ENCODE measurements at regions not wholly inside any gene's neighbourhood (a gene's known extent, or its start where the extent isn't known, plus 50 kb on each side); places are given as distances from the start of the nearest gene placed in this dataset.

DNA sequence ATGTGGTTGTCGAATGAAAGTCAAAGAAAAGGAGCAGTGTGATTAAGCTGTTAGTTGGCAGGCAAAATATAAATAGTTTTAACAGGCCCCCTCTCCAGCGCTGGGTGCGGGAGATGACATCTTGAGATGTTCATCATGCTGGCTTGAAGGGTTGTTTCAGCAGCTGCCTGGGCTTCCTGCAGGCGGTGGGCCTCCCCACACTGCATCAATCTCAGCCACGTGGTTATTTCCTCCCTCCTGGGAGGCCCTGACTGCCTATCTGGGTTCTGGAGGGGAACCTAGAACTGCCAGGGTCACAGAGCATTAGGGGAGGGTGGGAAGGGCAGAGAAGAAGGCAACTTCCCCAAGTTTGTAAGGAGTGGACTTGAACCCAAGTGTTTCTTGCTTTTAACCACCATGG is 173.3 kb upstream of the SYT13 start:
- TF ChIP-seq, protein P1, sequence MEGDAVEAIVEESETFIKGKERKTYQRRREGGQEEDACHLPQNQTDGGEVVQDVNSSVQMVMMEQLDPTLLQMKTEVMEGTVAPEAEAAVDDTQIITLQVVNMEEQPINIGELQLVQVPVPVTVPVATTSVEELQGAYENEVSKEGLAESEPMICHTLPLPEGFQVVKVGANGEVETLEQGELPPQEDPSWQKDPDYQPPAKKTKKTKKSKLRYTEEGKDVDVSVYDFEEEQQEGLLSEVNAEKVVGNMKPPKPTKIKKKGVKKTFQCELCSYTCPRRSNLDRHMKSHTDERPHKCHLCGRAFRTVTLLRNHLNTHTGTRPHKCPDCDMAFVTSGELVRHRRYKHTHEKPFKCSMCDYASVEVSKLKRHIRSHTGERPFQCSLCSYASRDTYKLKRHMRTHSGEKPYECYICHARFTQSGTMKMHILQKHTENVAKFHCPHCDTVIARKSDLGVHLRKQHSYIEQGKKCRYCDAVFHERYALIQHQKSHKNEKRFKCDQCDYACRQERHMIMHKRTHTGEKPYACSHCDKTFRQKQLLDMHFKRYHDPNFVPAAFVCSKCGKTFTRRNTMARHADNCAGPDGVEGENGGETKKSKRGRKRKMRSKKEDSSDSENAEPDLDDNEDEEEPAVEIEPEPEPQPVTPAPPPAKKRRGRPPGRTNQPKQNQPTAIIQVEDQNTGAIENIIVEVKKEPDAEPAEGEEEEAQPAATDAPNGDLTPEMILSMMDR (IDR thresholded peaks at IDR 0.05): no peak
- no peak for TF ChIP-seq POLR2A (IDR thresholded peaks at IDR 0.05)
- no peaks in the 10 kb centered on the region for H3K9me3 ChIP-seq
- no peak overlapping the region for H3K27ac ChIP-seq
- H3K36me3 ChIP-seq: no peaks in the 10 kb centered on the region
- no peak for DNase-seq
- peaks cover 0 to 6% (median 0%) of the 10 kb centered on the region in 9 donors for H3K27me3 ChIP-seq
- 52 to 68% (median 62%) methylated on average over 5 of the region's 5 CpGs for WGBS, 4 donors
- no peaks in the 10 kb centered on the region for H3K4me1 ChIP-seq
- no peak overlapping the region for H3K4me3 ChIP-seq
- ATAC-seq: no peak
- intact Hi-C loops (cut with DNase I): no loop called here

DNA sequence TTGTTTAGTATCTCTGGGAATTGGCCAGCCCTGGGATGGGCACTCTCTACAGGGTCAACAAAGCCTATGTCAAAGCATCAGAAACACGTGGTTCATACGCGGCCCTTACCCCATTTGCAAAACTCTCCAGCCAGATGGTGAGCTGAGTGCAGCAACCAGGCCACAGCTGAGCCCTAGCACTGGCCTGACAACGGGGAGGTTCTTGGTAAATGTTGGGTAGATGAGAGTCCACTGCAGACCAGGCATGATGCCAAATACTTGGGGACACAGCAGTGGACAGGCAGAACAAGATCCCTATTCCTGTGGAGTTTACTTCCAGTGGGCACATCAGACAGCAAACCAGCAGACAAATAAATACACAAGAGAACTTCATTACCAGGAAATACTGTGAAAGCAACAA is 172.1 kb upstream of the SYT13 start:
- DNase-seq: no peak
- ATAC-seq: no peak
- TF ChIP-seq, protein P1 (IDR thresholded peaks at IDR 0.05): no peak
- TF ChIP-seq POLR2A (IDR thresholded peaks at IDR 0.05): no peak
- peaks cover 0 to 12% (median 0%) of the 10 kb centered on the region in 9 donors for H3K27me3 ChIP-seq
- no peak overlapping the region for H3K27ac ChIP-seq
- H3K36me3 ChIP-seq: no peaks in the 10 kb centered on the region
- no peaks in the 10 kb centered on the region for H3K4me1 ChIP-seq
- WGBS, 4 donors: 86 to 96% (median 90%) methylated on average over 4 of the region's 4 CpGs
- no peaks in the 10 kb centered on the region for H3K9me3 ChIP-seq
- intact Hi-C loops (cut with DNase I): no loop called here
- H3K4me3 ChIP-seq: no peak overlapping the region

DNA sequence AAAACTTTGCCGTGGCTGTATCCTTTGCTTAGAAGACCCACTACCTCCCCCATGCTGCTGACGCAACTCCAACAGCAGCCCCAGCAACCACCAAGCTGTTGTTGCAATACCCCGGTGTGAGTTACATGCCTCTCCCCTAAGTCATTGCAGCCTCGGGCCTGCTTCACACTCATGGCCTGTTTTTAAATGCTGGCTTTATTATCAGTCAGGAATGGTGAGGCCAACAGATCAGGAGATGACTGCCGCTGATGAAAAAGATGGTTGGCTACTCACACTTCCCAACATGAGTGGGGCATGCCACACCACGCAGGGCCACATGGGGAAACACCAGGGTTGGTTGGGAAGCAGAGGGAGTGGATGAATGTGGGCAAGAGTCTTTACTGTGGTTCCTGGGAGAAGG is 171.5 kb upstream of the SYT13 start:
- H3K9me3 ChIP-seq: no peaks in the 10 kb centered on the region
- 77 to 88% (median 84%) methylated on average over 6 of the region's 6 CpGs for WGBS, 4 donors
- H3K27me3 ChIP-seq: peaks cover 0 to 12% (median 0%) of the 10 kb centered on the region in 9 donors
- H3K27ac ChIP-seq: no peak overlapping the region
- TF ChIP-seq, protein P1 (IDR thresholded peaks at IDR 0.05): no peak
- no peak for TF ChIP-seq POLR2A (IDR thresholded peaks at IDR 0.05)
- no peaks in the 10 kb centered on the region for H3K4me1 ChIP-seq
- ATAC-seq (no peak), DNase-seq (no peak)
- intact Hi-C loops (cut with DNase I): no loop called here
- no peaks in the 10 kb centered on the region for H3K36me3 ChIP-seq
- no peak overlapping the region for H3K4me3 ChIP-seq

DNA sequence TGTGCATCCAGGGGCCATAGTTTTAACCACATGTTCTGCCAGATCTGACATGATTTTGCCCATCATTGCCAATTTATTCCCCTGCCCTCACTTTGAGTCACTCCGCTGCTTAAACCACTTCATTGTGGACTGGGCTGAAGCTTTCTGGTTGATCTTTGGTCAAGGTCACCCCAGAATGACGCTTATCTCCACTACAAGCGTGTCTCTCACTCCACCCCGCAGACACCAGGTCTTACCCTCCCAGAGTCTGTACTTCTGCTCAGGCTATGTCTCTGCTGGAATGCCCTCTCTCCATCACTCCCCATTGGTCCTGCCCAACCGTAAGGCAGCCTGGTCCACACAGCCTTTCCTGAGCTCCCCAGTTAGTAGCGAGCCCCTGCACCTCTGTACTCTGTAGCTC is 170.5 kb upstream of the SYT13 start:
- Histone ChIP-seq H3K36me3 (no peaks in the 10 kb centered on the region), H3K4me1 (peaks cover 0 to under 1% (median 0%) of the 10 kb centered on the region in 12 donors), H3K27me3 (peaks cover 0 to 12% (median 0%) of the 10 kb centered on the region in 9 donors), H3K27ac (no peak overlapping the region), H3K9me3 (no peaks in the 10 kb centered on the region), H3K4me3 (no peak overlapping the region)
- intact Hi-C loops (cut with DNase I): no loop called here
- TF ChIP-seq POLR2A (IDR thresholded peaks at IDR 0.05): no peak
- TF ChIP-seq, protein P1 (IDR thresholded peaks at IDR 0.05): no peak
- ATAC-seq (no peak), DNase-seq (no peak)
- WGBS, 4 donors: 72 to 86% (median 75%) methylated on average over 6 of the region's 6 CpGs

All from heart left ventricle (tissue), 16 donors.